ENCODE measurements at regions not wholly inside any gene's neighbourhood (a gene's known extent, or its start where the extent isn't known, plus 50 kb on each side); places are given as distances from the start of the nearest gene placed in this dataset.

- TF ChIP-seq, protein P1, sequence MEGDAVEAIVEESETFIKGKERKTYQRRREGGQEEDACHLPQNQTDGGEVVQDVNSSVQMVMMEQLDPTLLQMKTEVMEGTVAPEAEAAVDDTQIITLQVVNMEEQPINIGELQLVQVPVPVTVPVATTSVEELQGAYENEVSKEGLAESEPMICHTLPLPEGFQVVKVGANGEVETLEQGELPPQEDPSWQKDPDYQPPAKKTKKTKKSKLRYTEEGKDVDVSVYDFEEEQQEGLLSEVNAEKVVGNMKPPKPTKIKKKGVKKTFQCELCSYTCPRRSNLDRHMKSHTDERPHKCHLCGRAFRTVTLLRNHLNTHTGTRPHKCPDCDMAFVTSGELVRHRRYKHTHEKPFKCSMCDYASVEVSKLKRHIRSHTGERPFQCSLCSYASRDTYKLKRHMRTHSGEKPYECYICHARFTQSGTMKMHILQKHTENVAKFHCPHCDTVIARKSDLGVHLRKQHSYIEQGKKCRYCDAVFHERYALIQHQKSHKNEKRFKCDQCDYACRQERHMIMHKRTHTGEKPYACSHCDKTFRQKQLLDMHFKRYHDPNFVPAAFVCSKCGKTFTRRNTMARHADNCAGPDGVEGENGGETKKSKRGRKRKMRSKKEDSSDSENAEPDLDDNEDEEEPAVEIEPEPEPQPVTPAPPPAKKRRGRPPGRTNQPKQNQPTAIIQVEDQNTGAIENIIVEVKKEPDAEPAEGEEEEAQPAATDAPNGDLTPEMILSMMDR (IDR thresholded peaks at IDR 0.05): no peak
- no peak for TF ChIP-seq POLR2A (IDR thresholded peaks at IDR 0.05)
These were observed 1133.8 kb downstream of the TECRL start for GRCh38 chr4:63275491-63275890.

All from Peyer's patch (tissue), 4 donors.